Muscle layer of duodenum (tissue), 2 donors: ENCODE measurements at regions not wholly inside any gene's neighbourhood (a gene's known extent, or its start where the extent isn't known, plus 50 kb on each side); places are given as distances from the start of the nearest gene placed in this dataset.

Experiments used
- H3K27ac ChIP-seq: one replicate; pipeline ENCODE4 v1.7.0; 2013; ENCODE audit warnings: mild to moderate bottlenecking, low read length
- H3K27me3 ChIP-seq: one replicate; pipeline ENCODE4 v1.7.0; 2013; ENCODE audit warnings: low read depth, mild to moderate bottlenecking, control low read depth, low read length
- H3K36me3 ChIP-seq, 2 donors: one replicate each; pipeline ENCODE4 v1.7.0; 2013; ENCODE audit warnings: low read length in 2 of 2, control low read depth in 1 of 2, mild to moderate bottlenecking in 1 of 2; ENCODE audit not compliant: insufficient read depth in 2 of 2, control insufficient read depth in 1 of 2
- H3K4me1 ChIP-seq, 2 donors: one replicate each; pipeline ENCODE4 v1.7.0; 2013; ENCODE audit warnings: low read length in 2 of 2, mild to moderate bottlenecking in 2 of 2, control low read depth in 1 of 2, moderate library complexity in 1 of 2; ENCODE audit not compliant: insufficient read depth in 2 of 2, control insufficient read depth in 1 of 2
- H3K4me3 ChIP-seq, 2 donors: one replicate each; pipeline ENCODE4 v1.7.0; 2013; ENCODE audit warnings: low read length in 2 of 2, low read depth in 1 of 2, mild to moderate bottlenecking in 1 of 2
- H3K9me3 ChIP-seq, 2 donors: one replicate each; pipeline ENCODE4 v1.7.0; 2013; ENCODE audit warnings: low read length in 2 of 2, control low read depth in 1 of 2, mild to moderate bottlenecking in 1 of 2; ENCODE audit not compliant: control insufficient read depth in 1 of 2
- donor health status: healthy.

DNA sequence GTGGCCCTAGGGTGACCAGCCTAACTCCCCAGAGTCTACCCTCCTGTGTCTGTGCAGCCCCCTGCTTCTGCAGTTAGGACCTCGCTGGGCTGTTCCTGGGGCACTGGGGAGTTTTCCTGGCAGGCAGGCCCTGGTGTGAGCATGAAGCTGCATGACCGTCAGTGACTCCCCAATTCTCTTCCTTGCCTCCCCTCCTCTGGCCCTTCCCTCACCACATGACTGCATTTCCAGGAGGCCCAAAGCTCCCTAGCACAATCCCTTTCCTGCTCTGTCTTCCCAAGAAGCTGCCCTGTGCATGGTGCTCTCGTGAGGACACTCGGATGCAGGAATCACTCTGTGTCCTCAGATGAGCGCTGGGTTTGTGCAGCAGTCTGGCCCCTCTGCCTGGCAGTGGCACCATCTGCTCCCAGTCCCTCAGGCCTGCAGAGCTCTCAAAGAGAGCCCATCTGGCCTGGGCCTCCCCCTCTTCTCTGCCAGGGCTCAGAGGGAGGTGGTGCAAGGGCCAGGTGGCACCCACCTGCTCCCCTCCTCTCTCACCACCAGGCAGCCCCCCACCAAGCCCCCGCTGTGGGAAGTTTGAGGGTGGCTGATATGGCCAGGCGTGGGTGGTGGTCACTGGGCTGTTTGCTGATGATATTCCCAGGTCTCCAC, 125.6 kb upstream of the HS6ST1 start:
- Histone ChIP-seq H3K4me1 (peaks cover 0 to 4% of the 10 kb centered on the region in 2 donors), H3K4me3 (no peak overlapping the region), H3K36me3 (no peaks in the 10 kb centered on the region), H3K27ac (no peak overlapping the region), H3K9me3 (no peaks in the 10 kb centered on the region), H3K27me3 (no peaks in the 10 kb centered on the region)

DNA sequence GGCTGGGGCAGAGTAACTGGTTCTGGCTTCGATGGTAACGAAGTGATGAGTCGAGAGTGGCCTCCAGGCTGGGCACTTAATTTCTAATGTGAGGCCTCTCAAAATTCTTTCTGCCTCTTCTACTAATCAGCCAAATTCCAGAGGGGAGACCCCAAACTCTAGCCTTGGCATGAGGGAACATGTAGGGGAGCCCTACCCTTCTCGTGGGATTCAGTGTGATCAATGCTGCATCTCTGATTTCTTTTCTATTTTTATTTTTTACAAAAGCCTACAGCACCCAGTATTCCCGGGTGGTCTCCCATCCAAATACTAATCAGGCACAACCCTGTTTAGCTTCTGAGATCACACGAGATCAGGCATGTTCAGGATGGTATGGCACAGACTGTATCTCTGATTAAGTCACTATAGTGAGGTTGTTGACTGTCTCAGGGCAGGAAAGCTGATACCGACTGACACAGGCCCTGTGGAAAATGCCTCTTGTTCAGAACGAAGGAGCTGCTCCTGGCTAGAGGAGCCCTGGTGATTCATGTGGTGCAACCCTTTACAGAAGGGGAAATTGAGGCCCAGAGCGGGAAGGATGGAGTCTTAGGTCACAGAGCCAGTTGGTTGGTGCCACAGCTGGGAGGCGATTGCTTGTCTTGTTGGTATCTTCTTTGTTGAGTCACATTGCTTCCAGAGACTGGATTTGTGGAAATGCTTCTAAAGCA, 126.3 kb upstream of the HS6ST1 start:
- H3K9me3 ChIP-seq, result no peaks in the 10 kb centered on the region
- no peak overlapping the region for H3K4me3 ChIP-seq
- H3K27me3 ChIP-seq, result no peaks in the 10 kb centered on the region
- H3K27ac ChIP-seq, result no peak overlapping the region
- no peaks in the 10 kb centered on the region for H3K36me3 ChIP-seq
- H3K4me1 ChIP-seq, result peaks cover 0 to 4% of the 10 kb centered on the region in 2 donors

DNA sequence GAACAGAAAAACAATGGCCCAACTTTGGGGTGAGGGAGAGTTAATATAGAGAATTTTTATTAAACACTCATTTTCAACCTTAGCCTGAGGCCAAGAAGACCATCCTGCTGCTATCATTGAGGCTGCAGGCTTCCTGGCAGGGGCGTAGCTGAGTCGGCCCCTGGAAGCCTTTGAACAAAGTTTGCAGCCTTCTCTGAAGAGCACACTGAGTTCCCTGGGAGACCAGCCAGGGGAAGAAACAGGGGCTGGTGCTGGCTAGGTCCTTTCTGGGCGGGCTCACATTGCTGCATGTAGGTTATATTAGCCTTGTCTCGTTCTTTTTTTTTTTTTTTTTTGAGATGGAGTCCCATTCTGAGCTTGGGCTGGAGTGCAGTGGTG, 126.8 kb upstream of the HS6ST1 start:
- H3K36me3 ChIP-seq, result no peaks in the 10 kb centered on the region
- H3K9me3 ChIP-seq, result no peaks in the 10 kb centered on the region
- no peak overlapping the region for H3K27ac ChIP-seq
- peaks cover 0 to 4% of the 10 kb centered on the region in 2 donors for H3K4me1 ChIP-seq
- no peaks in the 10 kb centered on the region for H3K27me3 ChIP-seq
- no peak overlapping the region for H3K4me3 ChIP-seq

DNA sequence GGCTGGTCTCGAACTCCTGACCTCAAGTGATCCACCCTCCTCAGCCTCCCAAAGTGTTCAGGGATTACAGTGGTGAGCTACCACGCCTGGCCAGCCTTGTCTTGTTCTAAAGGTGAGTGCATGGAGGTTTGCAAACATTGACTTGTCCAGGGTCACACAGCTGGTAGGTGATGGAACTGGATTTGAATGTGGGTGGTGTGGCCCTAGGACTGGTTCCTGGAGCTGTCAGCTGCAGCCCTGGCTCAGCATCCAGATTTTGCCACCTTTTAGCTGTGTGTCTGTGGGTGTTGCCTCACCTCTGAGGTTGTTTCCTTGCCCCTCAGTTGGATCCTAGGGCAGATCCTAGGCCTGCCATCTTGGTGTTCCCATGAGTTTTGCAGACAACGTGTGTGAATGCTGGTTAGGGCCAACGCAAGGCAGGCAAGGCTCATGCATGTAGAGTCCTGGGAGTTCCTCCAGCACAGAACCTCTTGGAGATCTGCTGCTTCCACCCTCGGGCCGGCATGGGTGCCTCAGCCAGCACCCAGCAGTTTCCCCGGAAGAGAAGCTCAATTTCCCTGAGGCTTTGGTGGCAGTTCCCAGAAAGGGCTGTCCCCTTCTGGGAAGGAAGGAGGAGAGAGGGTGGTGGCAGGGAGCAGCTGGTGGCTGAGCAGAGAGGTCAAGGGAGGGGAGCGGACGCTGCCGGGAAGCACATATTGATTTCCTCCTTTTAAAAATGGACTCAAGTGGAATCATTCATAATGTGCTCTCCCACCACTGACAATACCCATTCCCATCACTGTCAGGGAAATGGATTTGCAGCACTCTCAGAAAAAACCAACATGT, 127.6 kb upstream of the HS6ST1 start:
- no peaks in the 10 kb centered on the region for H3K27me3 ChIP-seq
- H3K27ac ChIP-seq, result no peak overlapping the region
- H3K36me3 ChIP-seq, result no peaks in the 10 kb centered on the region
- no peak overlapping the region for H3K4me3 ChIP-seq
- H3K9me3 ChIP-seq, result no peaks in the 10 kb centered on the region
- H3K4me1 ChIP-seq, result peaks cover 0 to 4% of the 10 kb centered on the region in 2 donors

DNA sequence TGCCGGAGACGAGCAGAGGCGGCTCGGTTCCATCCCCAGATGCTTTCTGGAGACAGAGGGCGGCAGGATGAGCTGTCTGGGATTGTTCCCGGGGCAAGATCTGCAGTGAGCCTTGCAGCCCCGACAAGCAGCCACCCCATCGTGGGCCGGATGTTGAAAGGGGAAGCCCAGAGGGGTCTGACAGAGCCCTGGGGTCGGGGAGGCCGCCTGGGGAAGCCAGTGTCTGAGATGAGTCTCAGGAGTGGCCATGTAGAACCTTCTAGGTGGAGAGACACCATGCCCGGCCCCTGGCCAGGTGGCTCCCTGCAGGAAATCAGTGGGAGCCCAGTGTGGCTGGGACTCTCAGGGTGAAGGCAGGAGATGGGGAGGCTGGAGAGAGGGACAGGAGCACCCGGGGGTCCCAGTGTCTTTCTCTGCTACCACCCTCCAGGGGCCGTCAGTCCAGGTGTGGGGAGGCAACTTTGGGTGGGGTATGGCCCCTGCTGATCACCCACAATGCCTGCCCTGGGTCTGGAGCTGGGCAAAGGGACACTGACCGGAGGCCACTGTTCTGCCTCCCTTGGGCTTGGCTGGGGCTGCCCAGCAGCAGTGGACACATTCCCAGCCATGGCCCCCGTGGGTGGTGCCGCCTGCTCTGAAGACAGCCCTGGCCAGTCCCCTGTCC, 128.3 kb upstream of the HS6ST1 start:
- H3K36me3 ChIP-seq, result no peaks in the 10 kb centered on the region
- no peaks in the 10 kb centered on the region for H3K27me3 ChIP-seq
- peaks cover 0 to 4% of the 10 kb centered on the region in 2 donors for H3K4me1 ChIP-seq
- no peak overlapping the region for H3K4me3 ChIP-seq
- H3K27ac ChIP-seq, result no peak overlapping the region
- no peaks in the 10 kb centered on the region for H3K9me3 ChIP-seq

DNA sequence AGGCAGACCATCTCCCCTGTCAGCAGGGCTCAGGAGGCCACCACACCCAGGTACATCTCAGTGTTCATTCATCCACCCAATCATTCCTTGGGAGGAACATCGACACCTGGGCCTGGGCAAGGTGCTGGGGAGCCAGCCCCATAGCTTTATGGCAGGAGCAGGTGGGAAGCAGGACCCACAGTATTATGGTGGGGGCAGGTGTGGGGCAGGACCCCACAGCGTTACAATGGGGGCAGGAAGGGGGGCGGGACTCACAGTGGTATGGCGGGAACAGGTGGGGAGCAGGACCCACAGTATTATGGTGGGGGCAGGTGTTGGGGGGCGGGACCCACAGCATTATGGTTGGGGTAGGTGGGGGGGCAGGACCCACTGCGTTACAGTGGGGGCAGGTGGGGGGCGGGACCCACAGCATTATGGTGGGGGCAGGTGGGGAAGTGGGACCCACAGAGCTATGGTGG, 128.9 kb upstream of the HS6ST1 start:
- peaks cover 0 to 4% of the 10 kb centered on the region in 2 donors for H3K4me1 ChIP-seq
- H3K4me3 ChIP-seq, result no peak overlapping the region
- H3K27ac ChIP-seq, result no peak overlapping the region
- no peaks in the 10 kb centered on the region for H3K36me3 ChIP-seq
- no peaks in the 10 kb centered on the region for H3K9me3 ChIP-seq
- H3K27me3 ChIP-seq, result no peaks in the 10 kb centered on the region

DNA sequence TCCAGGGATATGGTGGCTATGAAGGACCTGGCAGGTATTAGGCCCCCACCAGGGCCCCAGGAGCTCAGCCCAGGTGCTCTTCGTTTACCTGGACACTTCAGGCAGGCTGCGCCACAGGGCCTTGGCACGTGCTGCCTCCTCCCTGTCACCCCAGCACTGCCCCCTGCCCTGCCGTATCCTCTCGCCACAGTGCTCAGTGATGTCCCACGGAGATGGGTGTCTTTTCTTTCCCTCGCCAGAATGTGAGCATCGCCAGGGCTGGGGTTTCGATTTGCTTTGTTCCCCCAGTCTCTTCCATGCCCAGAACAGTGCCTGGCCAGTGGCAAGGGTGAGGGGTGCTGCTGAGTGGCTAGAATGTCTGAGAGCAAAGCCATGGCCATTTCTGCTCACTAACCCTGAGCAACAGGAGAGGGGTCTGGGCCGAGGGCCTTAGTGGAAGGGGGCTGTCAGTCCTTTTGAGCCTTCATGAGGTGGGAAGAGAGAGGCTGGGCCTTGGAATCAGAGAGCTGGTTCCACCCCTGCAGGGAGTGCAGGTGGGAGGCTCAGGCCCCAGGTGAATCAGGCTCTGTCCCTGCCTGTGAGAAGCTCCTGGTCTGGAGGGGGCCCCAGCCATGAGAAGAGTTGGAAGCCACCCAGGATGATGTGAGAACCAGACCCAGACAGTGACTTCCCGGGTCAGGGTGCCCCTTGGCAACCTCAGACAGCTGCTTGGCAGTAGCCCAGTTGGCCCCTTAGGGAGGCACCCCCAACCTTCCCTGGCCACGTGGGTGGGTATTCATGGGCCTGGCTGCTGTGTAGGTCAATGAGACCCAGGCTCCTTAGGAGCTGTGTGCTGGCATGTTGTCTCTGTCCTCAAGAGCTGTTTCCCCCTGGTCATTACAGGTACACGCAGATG, 129.9 kb upstream of the HS6ST1 start:
- Histone ChIP-seq H3K4me3 (no peak overlapping the region), H3K4me1 (no peaks in the 10 kb centered on the region)

DNA sequence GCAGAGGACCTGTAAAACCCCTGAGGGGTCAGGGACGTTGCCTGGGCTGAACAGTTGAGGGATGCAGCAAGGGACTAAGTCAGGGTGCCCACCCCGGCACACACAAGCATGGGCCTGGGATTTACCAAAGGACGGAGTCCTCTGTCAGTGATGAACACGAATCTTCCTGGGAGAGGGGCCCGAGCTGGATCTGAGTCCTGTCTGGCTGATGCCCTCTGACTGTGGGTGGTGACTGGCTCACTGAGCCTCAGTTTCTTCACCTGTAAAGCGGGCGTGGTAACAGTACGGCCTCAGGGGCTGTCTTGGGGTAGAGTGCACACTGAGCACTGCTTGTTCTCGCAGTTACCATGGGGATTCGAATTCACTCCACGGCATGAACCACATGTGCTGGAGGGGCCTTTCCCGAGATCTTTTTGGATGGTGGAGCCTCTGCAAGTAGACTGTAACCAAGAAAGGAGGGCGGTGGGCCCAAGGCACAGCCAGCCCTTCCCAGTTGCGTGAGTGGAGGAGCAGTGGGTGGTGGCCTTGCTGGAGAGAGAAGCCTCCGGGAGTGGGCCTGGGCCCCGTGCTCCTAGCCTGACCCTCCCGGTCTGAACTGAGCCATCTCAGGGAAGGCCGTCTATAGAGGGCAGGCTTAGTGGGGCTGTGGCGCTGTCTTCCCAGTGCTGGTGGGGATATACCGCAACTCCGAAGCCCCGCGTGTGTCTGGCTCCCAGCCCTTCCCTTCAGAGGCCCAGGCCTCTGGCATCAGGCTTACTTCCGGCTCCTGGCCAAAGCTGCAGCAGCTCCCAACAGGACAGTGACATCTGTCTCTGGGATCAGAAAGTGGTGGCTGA, 130.8 kb upstream of the HS6ST1 start:
- Histone ChIP-seq H3K27me3 (no peaks in the 10 kb centered on the region), H3K27ac (no peak overlapping the region), H3K9me3 (no peaks in the 10 kb centered on the region), H3K36me3 (no peaks in the 10 kb centered on the region), H3K4me3 (no peak overlapping the region), H3K4me1 (no peaks in the 10 kb centered on the region)

More for the DNA sequence above, 129.9 kb upstream of the HS6ST1 start:
- Histone ChIP-seq H3K27ac (no peak overlapping the region), H3K27me3 (no peaks in the 10 kb centered on the region), H3K9me3 (no peaks in the 10 kb centered on the region), H3K36me3 (no peaks in the 10 kb centered on the region)

DNA sequence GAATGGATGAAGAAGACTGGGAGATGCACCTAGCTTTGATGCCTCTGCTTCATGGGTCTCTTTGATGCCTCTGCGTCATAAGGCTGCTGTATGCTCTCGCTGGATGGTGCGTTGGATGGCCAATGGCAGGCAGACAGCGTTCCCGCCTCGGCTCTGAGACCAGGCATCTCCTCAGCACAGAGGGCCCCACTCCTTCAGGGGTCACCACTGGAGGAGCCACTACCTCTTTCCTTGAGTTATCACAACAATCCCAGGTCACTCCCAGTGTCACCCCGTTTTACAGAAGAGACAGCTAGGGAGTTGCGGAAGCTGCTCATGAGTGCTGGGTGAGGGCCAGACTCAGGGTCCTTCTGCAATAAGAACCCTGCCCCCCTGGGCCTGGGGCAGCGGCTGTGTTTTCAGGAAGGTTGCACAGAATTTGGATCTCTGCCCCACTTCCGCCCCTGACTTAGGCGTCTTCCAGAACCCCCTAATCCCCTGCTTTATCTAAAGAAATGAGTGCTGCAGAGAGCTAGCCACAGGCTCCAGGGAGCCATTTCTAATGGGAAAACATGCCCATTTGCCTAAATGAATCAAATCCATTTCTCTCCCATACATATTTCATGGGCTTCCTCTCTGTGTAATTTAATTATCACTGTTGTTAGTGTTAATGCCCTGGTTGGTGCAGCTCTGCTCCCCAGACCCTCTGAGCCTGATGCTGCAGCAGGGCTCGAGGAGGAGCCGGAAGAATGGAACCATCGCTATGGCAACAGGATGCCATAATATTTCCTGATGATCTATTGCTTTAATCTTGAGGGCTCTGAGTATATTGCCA, 131.8 kb upstream of the HS6ST1 start:
- no peaks in the 10 kb centered on the region for H3K9me3 ChIP-seq
- no peaks in the 10 kb centered on the region for H3K4me1 ChIP-seq
- no peak overlapping the region for H3K4me3 ChIP-seq
- H3K27me3 ChIP-seq, result no peaks in the 10 kb centered on the region
- H3K36me3 ChIP-seq, result no peaks in the 10 kb centered on the region
- H3K27ac ChIP-seq, result no peak overlapping the region
